AG09319 (cell line): ENCODE measurements at regions not wholly inside any gene's neighbourhood (a gene's known extent, or its start where the extent isn't known, plus 50 kb on each side); places are given as distances from the start of the nearest gene placed in this dataset.

ENCODE experiments used
- DNase-seq: peaks from one replicate; pipeline ENCODE4 v3.0.0-alpha.2; 2010; ENCODE audit warnings: low read depth; ENCODE audit errors: extremely low read depth
- TF ChIP-seq, protein P1 (sequence below): IDR thresholded peaks from 2 replicates; pipeline ENCODE4 v1.5.1; 2011; ENCODE audit warnings: low read depth, mild to moderate bottlenecking, inconsistent platforms, low read length, moderate library complexity

DNA sequence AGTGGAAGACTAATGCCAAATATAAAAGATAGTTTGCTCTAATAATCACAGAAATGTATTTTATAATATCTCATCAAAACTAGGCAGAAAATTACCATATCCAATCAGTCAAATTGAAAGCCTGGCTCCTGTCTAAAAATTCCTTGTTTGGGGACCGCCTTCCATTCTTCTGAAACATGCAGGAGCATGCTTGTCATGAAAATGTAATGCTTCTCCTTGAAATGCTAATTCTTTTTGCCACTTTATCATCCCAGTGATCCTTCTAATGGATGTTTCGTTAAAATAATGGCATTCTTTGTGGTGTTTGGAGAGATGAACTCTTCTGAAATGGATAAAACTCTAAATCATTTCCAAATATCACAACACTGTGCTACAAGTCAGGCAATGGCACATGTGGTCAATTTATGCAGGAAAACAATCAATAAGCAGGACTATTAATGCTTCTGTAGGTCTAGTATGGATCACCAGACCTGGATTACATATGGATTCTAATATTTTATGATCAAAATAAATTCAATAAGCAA, 1039.1 kb upstream of the NXPH2 start:
- TF ChIP-seq, protein P1, sequence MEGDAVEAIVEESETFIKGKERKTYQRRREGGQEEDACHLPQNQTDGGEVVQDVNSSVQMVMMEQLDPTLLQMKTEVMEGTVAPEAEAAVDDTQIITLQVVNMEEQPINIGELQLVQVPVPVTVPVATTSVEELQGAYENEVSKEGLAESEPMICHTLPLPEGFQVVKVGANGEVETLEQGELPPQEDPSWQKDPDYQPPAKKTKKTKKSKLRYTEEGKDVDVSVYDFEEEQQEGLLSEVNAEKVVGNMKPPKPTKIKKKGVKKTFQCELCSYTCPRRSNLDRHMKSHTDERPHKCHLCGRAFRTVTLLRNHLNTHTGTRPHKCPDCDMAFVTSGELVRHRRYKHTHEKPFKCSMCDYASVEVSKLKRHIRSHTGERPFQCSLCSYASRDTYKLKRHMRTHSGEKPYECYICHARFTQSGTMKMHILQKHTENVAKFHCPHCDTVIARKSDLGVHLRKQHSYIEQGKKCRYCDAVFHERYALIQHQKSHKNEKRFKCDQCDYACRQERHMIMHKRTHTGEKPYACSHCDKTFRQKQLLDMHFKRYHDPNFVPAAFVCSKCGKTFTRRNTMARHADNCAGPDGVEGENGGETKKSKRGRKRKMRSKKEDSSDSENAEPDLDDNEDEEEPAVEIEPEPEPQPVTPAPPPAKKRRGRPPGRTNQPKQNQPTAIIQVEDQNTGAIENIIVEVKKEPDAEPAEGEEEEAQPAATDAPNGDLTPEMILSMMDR, result no peak
- DNase-seq, result no peak

DNA sequence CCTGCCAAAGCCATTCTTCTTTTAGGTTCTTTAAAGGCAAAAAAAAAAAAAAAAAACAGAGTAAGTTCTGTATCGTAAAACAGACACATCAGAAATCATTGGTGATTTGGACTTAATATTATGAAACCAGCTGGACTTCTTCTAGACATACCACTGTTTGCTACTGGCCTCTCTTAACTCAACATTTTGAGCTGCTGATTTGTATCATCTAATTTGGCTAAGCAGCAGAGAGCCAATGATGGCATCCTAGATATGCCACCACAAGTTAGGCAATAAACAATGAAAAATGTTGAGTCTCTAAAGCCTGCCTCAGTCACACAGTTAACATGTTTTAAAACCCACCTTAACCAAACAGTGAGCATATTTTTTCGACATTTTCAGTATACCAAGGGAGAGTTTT, 1034.3 kb upstream of the NXPH2 start:
- TF ChIP-seq, protein P1, result no peak
- no peak for DNase-seq

DNA sequence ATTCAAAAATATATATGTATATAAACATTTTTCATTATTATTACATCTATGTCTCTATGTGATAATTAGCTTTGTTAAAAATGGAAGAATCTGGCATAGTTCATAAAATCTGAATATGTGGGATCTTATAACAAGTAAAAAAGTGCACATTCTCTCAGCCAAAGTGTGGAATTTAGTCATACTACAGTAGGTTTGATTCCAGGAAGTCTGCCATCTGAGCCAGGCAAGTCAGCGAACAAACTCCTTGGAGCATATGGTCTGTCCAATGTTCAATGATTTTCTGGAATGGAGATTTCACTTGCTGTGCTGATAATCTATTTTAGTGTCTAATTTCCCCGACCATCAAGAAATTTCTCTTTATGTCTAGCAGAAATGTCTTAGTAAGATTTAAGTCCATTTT, 1033.2 kb upstream of the NXPH2 start:
- TF ChIP-seq, protein P1, result no peak
- no peak for DNase-seq

DNA sequence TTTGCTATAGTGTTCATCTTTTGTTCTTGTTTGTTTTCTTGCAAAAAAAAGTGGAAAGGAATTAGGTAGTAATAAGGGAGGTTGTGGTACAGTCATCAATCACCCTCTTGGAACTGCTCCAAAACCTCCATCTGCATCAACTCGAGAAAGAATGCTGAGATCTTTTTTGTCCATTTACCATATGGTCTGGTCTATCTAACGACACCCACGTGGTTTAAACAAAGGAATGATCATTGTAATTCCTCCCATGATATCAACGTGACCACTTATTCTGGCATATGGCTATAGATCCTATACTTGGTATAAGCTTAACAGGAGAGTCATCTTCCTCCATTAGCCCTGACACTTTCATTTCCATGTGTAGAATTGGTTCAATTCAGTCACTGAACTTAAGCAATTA, 1025.3 kb upstream of the NXPH2 start:
- TF ChIP-seq, protein P1, result no peak
- DNase-seq, result no peak

DNA sequence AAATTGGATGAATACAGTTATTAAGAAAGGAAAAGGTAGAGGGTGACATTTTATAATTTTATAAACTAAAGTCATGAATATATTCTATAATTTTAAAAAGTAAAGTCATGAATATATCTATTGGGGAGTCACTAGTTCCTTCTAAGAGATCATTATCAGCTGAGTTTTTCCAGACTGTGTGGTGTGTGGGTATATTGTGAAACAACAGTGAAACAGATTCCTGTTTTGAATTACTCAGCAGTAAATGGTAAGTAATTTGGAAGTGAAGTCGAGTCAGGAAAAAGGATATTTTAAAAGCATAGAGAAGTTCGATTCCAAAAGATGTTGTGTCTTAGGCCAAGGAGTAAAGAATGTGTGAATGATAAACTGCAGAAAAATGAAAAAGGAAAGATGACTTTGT, 1018.2 kb upstream of the NXPH2 start:
- no peak for DNase-seq
- TF ChIP-seq, protein P1, result no peak

DNA sequence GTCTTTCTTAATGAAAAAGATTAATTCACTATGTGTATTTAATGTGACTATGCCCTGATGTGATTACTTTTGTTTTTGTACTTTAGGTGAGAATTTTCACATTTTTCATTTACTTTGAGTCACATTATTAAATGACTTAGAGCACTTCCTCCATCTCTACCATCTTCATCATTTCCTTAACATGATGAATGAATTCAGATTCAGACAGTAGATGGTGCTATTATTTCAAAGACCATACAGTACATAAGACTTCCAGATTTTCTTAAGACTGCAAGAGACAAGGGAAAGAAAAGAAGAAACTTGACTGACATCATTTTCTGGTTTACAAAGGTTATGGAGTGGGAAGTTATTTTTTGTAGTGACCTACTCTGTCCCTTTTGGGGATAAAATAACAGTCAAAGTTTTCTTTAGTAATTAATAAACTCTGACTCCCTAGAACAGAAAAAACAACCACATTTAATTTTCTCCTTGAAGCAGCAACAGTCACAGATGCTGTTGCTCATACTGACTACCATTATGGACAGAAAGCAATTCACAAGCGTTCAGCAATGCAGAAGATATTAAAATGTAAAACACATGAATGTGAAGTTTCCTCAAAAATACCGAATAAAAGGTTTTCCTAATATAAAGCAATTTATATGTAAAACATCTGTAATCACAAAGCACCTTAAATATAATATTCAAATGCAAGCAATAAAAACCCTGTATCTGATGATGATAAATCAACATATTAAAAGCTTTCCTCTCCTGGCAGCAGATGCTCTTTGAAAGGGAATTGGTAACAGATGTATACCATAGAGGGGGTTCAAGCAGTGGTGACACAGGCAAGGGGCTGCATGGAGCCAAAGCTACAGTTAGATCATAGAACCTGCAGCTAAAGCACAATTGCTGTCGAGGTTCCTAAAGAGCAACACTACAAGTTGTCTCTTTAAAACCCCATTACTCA, 1010.9 kb upstream of the NXPH2 start:
- no peak for DNase-seq
- TF ChIP-seq, protein P1, result no peak; the same call in 1 of the 2 replicates

DNA sequence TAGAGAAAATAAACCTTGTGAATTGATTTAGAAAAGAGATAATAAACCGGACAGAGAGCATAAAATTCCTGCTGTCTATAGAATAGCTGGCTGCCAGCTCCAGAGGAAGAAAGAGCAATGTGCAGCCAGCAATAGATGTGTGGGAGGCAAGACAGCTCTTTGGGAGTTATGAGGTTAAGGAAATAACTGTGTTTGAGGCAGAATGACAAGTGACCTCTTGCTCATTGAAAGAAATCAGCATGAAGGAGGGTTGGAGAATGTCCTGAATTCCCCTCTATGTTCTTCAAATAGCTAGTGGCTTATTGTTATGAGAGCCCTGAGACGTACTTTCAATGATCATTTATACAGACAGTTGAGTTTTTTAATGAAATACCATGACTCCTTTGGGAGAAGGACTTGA, 1009.9 kb upstream of the NXPH2 start:
- TF ChIP-seq, protein P1, result no peak
- no peak for DNase-seq
